ENCODE measurements at regions not wholly inside any gene's neighbourhood (a gene's known extent, or its start where the extent isn't known, plus 50 kb on each side); places are given as distances from the start of the nearest gene placed in this dataset.

DNA sequence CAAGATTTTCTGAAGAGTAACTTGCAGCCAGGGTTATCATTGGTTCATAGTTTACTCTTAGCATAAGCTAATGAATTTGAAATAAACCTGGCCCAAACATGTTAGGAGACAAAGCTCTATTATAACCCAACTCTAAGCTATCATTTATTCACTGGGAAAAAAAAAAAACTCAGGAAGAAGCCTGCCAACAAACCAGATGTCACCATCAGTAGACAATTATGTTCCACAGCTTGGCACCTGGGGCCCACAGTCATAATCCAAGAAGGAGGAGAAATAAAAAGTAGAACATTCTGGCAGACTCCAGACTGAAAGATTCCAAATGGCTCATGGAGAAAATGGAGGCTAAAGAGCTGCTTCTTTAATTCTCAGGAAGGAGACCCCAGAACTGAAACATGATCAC is 100.0 kb upstream of the CNR1 start:
- Mint-ChIP-seq H3K36me3 (ENCODE audit: insufficient read depth) (no peaks in the 10 kb centered on the region), H3K9me3 (ENCODE audit: low read depth) (no peaks in the 10 kb centered on the region), H3K4me1 (ENCODE audit: low read depth) (peaks cover 3% of the 10 kb centered on the region), H3K4me3 (ENCODE audit: low read depth) (no peak overlapping the region), H3K27ac (no peak overlapping the region), H3K27me3 (no peaks in the 10 kb centered on the region)
- TF ChIP-seq, protein P1, sequence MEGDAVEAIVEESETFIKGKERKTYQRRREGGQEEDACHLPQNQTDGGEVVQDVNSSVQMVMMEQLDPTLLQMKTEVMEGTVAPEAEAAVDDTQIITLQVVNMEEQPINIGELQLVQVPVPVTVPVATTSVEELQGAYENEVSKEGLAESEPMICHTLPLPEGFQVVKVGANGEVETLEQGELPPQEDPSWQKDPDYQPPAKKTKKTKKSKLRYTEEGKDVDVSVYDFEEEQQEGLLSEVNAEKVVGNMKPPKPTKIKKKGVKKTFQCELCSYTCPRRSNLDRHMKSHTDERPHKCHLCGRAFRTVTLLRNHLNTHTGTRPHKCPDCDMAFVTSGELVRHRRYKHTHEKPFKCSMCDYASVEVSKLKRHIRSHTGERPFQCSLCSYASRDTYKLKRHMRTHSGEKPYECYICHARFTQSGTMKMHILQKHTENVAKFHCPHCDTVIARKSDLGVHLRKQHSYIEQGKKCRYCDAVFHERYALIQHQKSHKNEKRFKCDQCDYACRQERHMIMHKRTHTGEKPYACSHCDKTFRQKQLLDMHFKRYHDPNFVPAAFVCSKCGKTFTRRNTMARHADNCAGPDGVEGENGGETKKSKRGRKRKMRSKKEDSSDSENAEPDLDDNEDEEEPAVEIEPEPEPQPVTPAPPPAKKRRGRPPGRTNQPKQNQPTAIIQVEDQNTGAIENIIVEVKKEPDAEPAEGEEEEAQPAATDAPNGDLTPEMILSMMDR (IDR thresholded peaks at IDR 0.05; ENCODE audit: unreplicated experiment) = no peak
- DNase-seq (ENCODE audit: low spot score, unreplicated experiment) = no peak

DNA sequence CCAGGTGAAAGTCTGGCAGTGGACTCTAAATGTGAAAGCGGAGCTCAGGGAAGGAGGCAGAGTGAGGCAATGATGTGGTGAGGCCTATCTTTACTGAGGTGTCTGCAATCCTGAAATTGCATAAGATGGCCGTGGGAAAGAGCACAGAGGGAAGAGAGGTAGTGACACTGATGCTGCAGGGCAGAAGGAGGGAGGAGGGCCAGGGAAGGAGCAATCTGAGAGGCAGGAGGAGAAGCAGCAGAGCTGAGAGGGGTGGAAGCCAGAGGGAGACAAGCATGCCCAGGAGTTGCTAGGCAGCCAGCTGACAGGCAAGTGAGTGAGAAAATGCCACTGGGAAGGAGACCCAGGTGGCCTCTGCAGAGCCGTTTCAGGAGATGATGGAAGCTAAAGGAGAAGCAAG is 97.4 kb upstream of the CNR1 start:
- H3K27me3 Mint-ChIP-seq = no peaks in the 10 kb centered on the region
- H3K27ac Mint-ChIP-seq = no peak overlapping the region
- peaks cover 3% of the 10 kb centered on the region for H3K4me1 Mint-ChIP-seq (ENCODE audit: low read depth)
- TF ChIP-seq, protein P1 (IDR thresholded peaks at IDR 0.05; ENCODE audit: unreplicated experiment) = no peak
- no peak overlapping the region for H3K4me3 Mint-ChIP-seq (ENCODE audit: low read depth)
- no peaks in the 10 kb centered on the region for H3K36me3 Mint-ChIP-seq (ENCODE audit: insufficient read depth)
- no peak for DNase-seq (ENCODE audit: low spot score, unreplicated experiment)
- H3K9me3 Mint-ChIP-seq (ENCODE audit: low read depth) = no peaks in the 10 kb centered on the region

DNA sequence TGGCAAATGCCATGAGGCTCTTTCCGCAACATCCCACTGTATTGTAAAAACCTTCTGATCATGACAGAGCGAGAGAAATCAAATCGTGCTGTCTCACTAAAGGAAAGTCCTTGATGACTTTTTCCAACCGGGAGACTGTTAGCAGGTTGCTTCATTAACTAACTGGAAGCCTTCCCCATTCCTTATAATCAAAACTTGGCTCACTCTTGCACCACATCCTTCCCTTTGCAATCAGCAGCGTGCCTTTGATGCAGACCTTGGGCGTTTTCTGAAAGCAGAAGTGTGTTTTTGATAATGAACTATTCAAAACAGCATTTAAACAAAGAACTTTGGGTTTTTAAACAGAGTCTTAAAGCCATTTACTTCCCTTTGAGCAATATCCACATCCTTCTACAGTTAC is 96.2 kb upstream of the CNR1 start:
- TF ChIP-seq, protein P1 (IDR thresholded peaks at IDR 0.05; ENCODE audit: unreplicated experiment) = no peak
- no peaks in the 10 kb centered on the region for H3K9me3 Mint-ChIP-seq (ENCODE audit: low read depth)
- DNase-seq (ENCODE audit: low spot score, unreplicated experiment) = no peak
- H3K4me3 Mint-ChIP-seq (ENCODE audit: low read depth) = no peak overlapping the region
- H3K27ac Mint-ChIP-seq = no peak overlapping the region
- H3K36me3 Mint-ChIP-seq (ENCODE audit: insufficient read depth) = no peaks in the 10 kb centered on the region
- no peaks in the 10 kb centered on the region for H3K27me3 Mint-ChIP-seq
- H3K4me1 Mint-ChIP-seq (ENCODE audit: low read depth) = no peaks in the 10 kb centered on the region

DNA sequence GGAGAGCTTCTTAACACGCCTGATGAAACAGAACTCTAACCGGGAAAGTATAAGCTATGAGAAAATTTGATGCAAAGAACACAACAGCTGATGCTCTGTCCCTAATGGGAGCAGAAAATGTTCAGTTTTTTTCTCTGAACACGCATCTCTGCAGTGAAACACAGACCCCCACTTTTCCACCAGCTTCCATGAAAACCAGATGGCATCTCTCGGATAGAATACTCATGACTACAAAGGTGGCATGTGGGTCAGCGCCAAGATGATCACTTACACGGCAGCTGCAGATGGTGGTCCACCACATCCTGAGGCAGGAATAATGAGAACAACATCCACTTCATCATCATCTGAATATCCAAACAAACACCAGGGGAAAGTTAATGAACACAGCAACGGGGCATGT is 85.2 kb upstream of the CNR1 start:
- no peak overlapping the region for H3K27ac Mint-ChIP-seq
- no peak overlapping the region for H3K4me3 Mint-ChIP-seq (ENCODE audit: low read depth)
- H3K4me1 Mint-ChIP-seq (ENCODE audit: low read depth) = no peaks in the 10 kb centered on the region
- TF ChIP-seq, protein P1 (IDR thresholded peaks at IDR 0.05; ENCODE audit: unreplicated experiment) = no peak
- no peaks in the 10 kb centered on the region for H3K27me3 Mint-ChIP-seq
- no peak for DNase-seq (ENCODE audit: low spot score, unreplicated experiment)
- no peaks in the 10 kb centered on the region for H3K36me3 Mint-ChIP-seq (ENCODE audit: insufficient read depth)
- H3K9me3 Mint-ChIP-seq (ENCODE audit: low read depth) = peaks cover 19% of the 10 kb centered on the region

DNA sequence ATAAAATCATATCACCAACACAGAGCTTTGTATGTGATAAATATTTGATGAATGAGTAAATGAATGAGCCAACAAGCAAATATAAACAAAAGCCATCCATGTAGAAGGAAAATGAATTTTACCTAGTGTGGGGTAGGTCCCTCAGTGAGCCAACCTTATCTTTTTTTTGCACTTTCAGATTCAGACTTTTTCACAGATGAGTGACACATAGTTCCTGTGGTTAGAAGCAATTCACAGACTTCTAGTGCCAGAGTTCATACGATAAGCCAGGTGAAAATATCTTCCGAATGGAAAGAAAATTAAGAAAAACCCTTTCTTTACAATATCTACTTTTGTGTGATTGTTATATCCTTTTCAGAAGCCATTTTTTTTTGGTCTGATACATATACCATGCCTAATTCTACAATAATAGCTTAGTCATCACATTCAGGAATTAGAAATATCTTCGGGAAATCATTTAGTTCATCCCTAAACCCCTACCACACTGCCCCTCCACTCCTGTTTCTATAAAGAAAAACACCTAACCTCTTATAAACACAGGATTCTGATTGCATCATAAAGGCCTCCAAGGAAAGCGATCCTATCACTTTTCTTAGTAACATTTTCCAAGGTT is 82.7 kb upstream of the CNR1 start:
- Mint-ChIP-seq H3K27me3 (no peaks in the 10 kb centered on the region), H3K4me1 (ENCODE audit: low read depth) (no peaks in the 10 kb centered on the region), H3K4me3 (ENCODE audit: low read depth) (no peak overlapping the region), H3K36me3 (ENCODE audit: insufficient read depth) (no peaks in the 10 kb centered on the region), H3K9me3 (ENCODE audit: low read depth) (peaks cover 6% of the 10 kb centered on the region), H3K27ac (no peak overlapping the region)
- DNase-seq (ENCODE audit: low spot score, unreplicated experiment) = no peak
- TF ChIP-seq, protein P1 (IDR thresholded peaks at IDR 0.05; ENCODE audit: unreplicated experiment) = no peak
